NCI-H1694 (cell line): ENCODE measurements at regions not wholly inside any gene's neighbourhood (a gene's known extent, or its start where the extent isn't known, plus 50 kb on each side); places are given as distances from the start of the nearest gene placed in this dataset.

Experiments
- DNase-seq: peaks from one replicate; lab custom pipeline; 2025; lab: John Stamatoyannopoulos, UW

GRCh38 chr22:27203276-27203660 is 545.9 kb downstream of the MIAT start:
- no peak for DNase-seq

GRCh38 chr22:27204280-27204679 is 546.9 kb downstream of the MIAT start:
- no peak for DNase-seq

GRCh38 chr22:27204817-27205216 is 547.4 kb downstream of the MIAT start:
- no peak for DNase-seq

GRCh38 chr22:27205492-27206373 is 548.3 kb downstream of the MIAT start:
- DNase-seq, result no peak

GRCh38 chr22:27206374-27207133 is 549.2 kb downstream of the MIAT start:
- DNase-seq, result peak; percentile 20

GRCh38 chr22:27207266-27207665 is 549.9 kb downstream of the MIAT start:
- DNase-seq, result no peak

- DNase-seq, result no peak
Observed at GRCh38 chr22:27207907-27208306, 550.5 kb downstream of the MIAT start.

- DNase-seq, result no peak
Observed at GRCh38 chr22:27210111-27210730, 552.8 kb downstream of the MIAT start.

- no peak for DNase-seq
Observed at GRCh38 chr22:27212102-27212501, 554.7 kb downstream of the MIAT start.

- DNase-seq, result no peak
Observed at GRCh38 chr22:27212617-27213177, 555.3 kb downstream of the MIAT start.

- DNase-seq, result no peak
Observed at GRCh38 chr22:27213294-27213693, 555.9 kb downstream of the MIAT start.

GRCh38 chr22:27213766-27214581 is 556.6 kb downstream of the MIAT start:
- no peak for DNase-seq

- no peak for DNase-seq
Observed at GRCh38 chr22:27214691-27215090, 557.3 kb downstream of the MIAT start.

- no peak for DNase-seq
Observed at GRCh38 chr22:27215871-27216270, 558.5 kb downstream of the MIAT start.

- no peak for DNase-seq
Observed at GRCh38 chr22:27216444-27216843, 559.1 kb downstream of the MIAT start.

GRCh38 chr22:27217154-27217553 is 559.8 kb downstream of the MIAT start:
- DNase-seq, result no peak

GRCh38 chr22:27218012-27218920 is 560.9 kb downstream of the MIAT start:
- no peak for DNase-seq

GRCh38 chr22:27219036-27219435 is 561.6 kb downstream of the MIAT start:
- no peak for DNase-seq

- DNase-seq, result no peak
Observed at GRCh38 chr22:27220339-27220738, 563.0 kb downstream of the MIAT start.

GRCh38 chr22:27222178-27222577 is 564.8 kb downstream of the MIAT start:
- DNase-seq, result no peak
